Sigmoid colon (tissue), 4 donors: ENCODE measurements at regions not wholly inside any gene's neighbourhood (a gene's known extent, or its start where the extent isn't known, plus 50 kb on each side); places are given as distances from the start of the nearest gene placed in this dataset.

ENCODE experiments used
- CTCF ChIP-seq, 4 experiments: fragments of 450-650 bp in 3 of 4; fragments of 200-600 bp in 1 of 4; IDR thresholded peaks; one replicate each; pipeline ENCODE4 v1.5.1; 2016 to 2019; ENCODE audit warnings: antibody characterized with exemption in 4 of 4, mild to moderate bottlenecking in 3 of 4, moderate library complexity in 2 of 4
- POLR2AphosphoS5 ChIP-seq, 4 donors: sonication (generic); formaldehyde crosslinking; IDR thresholded peaks; one replicate each; pipeline ENCODE4 v1.6.1; 2017; ENCODE audit warnings: antibody characterized with exemption in 4 of 4

DNA sequence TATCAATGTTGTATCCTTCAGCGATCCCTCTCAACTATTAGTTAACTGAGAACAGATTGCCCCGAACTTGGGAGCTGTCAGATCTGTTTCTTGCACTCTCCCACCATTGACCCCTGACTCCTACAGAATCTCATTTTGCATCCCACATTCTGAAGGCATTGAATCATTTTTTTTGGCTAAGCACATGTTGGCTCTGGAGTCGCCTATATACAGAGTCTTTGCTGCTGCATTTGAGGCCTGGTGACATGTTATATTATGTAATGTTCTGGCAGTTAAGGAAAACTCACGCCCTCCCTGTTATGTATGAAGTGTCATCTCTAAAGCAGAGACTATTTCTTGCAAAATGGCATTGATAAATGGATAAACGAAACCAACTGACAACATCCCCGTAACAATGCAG lies 159.2 kb upstream of the ITGB1 start:
- no peak for TF ChIP-seq CTCF (IDR thresholded peaks at IDR 0.05)
- TF ChIP-seq POLR2AphosphoS5 (IDR thresholded peaks at IDR 0.05): no peak
